ENCODE measurements at regions not wholly inside any gene's neighbourhood (a gene's known extent, or its start where the extent isn't known, plus 50 kb on each side); places are given as distances from the start of the nearest gene placed in this dataset.
"Not testable (repeated sequence)": the region's sequence is repeated elsewhere in the genome, so short reads cannot be mapped to it uniquely, and the experiment has no call there.

DNA sequence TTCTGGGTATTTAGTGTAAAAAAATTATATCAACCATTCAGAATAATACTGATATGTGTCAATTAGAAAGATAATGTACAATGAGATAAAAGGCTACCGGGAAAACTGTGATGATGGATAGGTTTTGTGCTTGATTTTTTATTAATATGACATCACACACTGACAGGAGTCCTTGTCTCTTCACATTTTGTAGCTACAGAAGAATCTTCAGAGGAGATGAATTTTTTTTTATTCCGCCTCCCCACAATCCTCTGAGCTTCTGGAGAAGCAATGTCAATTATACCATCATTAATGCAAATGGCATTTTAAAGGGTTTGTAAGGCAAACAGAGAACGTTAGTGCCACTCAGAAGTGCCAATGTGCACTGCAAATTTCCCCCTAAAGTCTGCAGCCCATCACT is 131.7 kb upstream of the CCNG1 start:
- ChIA-PET POLR2A (no interaction called here), CTCF (interaction anchor here (0.7 to 3.4 kb wide), 7 partner anchors 10 to 107 kb away, joined by 3 to 25 read pairs (median 4); no protein-coding TSS in a partner anchor)
- no peak for DNase-seq (ENCODE audit: extremely low spot score)
- TF ChIP-seq CTCF (IDR thresholded peaks at IDR 0.05; ENCODE audit: control extremely low read depth, extremely low read depth, low read depth, missing control alignments): no peak

GRCh38 chr5:163306421-163306820 is 131.0 kb upstream of the CCNG1 start:
- DNase-seq (ENCODE audit: extremely low spot score): no peak
- ChIA-PET CTCF (interaction anchor here (0.7 to 3.4 kb wide), 11 partner anchors 9 to 108 kb away, joined by 3 to 25 read pairs (median 3); no protein-coding TSS in a partner anchor), POLR2A (no interaction called here)
- peak; percentile 14 for TF ChIP-seq CTCF (IDR thresholded peaks at IDR 0.05; ENCODE audit: control extremely low read depth, extremely low read depth, low read depth, missing control alignments)

DNA sequence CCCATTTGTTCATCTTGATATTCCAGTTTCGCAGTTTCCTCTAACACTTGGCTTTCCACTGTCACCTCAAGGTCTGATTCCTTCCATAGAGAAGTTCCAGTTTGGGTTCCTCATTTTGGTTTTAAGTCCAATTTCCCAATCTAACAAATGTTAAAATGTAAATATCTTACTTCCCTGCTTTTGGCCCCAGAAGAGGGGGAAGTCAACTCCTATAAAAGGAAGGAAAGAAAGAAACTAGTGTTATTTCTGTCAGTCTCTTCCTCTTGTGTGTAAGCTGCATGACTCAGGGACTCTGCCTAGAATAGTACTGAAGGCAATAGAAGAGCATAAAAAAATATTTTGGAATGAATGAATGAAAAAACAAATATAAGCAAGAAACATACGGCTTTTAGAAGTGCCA is 127.5 kb upstream of the CCNG1 start:
- no peak for DNase-seq (ENCODE audit: extremely low spot score)
- CTCF ChIA-PET: interaction anchor here (2.2 kb wide), 1 partner anchor 9 kb away, joined by 5 read pairs; no protein-coding TSS in a partner anchor
- POLR2A ChIA-PET: no interaction called here
- TF ChIP-seq CTCF (IDR thresholded peaks at IDR 0.05; ENCODE audit: control extremely low read depth, extremely low read depth, low read depth, missing control alignments): no peak

DNA sequence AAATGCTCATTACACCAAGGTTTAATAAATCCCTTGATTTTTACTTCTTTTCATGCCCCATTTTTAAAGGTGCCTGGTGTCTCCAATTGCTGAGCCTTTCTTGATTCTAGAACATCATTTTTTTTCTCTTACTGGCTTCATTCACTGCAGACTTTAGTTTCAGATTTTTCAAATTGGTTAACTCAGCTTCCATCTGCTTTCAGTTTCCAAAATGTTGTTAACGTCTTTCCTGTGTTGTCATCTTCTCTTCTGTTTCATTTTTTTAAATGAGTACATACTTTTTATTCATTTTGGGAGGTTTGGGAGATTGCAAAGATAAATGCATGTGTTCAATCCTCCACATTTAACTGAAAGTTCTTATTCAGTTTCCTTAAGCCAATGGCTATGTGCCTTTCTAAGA is 126.4 kb upstream of the CCNG1 start:
- ChIA-PET POLR2A (no interaction called here), CTCF (no interaction called here)
- TF ChIP-seq CTCF (IDR thresholded peaks at IDR 0.05; ENCODE audit: control extremely low read depth, extremely low read depth, low read depth, missing control alignments): no peak
- DNase-seq (ENCODE audit: extremely low spot score): no peak

DNA sequence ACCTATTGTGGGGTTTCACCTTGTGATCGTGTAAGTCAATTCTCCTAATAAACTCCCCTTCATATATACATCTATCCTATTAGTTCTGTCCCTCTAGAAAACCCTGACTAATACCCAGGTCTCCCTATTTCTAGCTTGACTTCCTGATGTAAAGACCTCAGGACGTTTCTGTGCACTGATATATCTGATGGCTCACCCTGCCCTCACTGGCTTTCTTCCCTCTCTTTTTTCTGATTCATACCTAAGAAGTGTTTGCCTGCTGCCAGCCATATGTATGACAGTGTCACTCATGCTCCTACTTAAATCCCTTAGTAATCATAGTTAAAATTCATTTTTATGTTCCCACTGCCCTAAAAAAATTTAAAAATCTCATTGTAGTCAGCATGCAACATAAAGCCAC is 124.8 kb upstream of the CCNG1 start:
- DNase-seq (ENCODE audit: extremely low spot score): no peak
- TF ChIP-seq CTCF (IDR thresholded peaks at IDR 0.05; ENCODE audit: control extremely low read depth, extremely low read depth, low read depth, missing control alignments): no peak
- CTCF ChIA-PET: no interaction called here
- POLR2A ChIA-PET: no interaction called here

DNA sequence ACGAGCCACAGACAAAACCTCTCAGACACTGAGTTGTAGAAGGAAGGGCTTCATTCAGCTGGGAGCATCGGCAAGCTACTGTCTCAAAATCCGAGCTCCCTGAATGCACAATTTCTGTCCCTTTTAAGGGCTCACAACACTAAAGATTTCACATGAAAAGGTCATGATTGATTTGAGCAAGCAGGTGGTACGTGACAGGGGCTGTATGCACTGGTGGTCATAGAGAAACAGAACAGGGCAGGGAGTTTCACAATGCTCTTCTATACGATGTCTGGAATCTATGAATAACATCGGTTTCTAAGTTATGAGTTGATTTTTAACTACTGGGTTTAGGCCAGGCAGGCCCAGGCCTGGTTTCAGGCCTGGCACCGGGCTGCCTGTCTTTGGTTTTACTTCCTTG is 124.3 kb upstream of the CCNG1 start:
- DNase-seq (ENCODE audit: extremely low spot score); POLR2A ChIA-PET; CTCF ChIA-PET: not testable (repeated sequence)

GRCh38 chr5:163316374-163316773 is 121.0 kb upstream of the CCNG1 start:
- POLR2A ChIA-PET; DNase-seq (ENCODE audit: extremely low spot score): not testable (repeated sequence)
- CTCF ChIA-PET: interaction anchor here (1.0 kb wide), 1 partner anchor 10 kb away, joined by 7 read pairs; no protein-coding TSS in a partner anchor

GRCh38 chr5:163318707-163319106 is 118.7 kb upstream of the CCNG1 start:
- DNase-seq (ENCODE audit: extremely low spot score): no peak
- ChIA-PET CTCF (no interaction called here), POLR2A (no interaction called here)
- TF ChIP-seq CTCF (IDR thresholded peaks at IDR 0.05; ENCODE audit: control extremely low read depth, extremely low read depth, low read depth, missing control alignments): no peak
